Prostate gland (tissue), 2 donors: ENCODE measurements at regions not wholly inside any gene's neighbourhood (a gene's known extent, or its start where the extent isn't known, plus 50 kb on each side); places are given as distances from the start of the nearest gene placed in this dataset.

ENCODE experiments used
- CTCF ChIP-seq, 4 experiments: fragments of 200-600 bp in 2 of 4; fragments of 450-650 bp in 2 of 4; sonication (generic) in 2 of 4; IDR thresholded peaks; 1 replicate in 3 of 4; 2 replicates in 1 of 4; pipeline ENCODE4 v1.5.1; 2016 to 2019; ENCODE audit warnings: antibody characterized with exemption in 4 of 4, mild to moderate bottlenecking in 2 of 4, moderate library complexity in 2 of 4
- POLR2A ChIP-seq: fragments of 450-650 bp; IDR thresholded peaks from one replicate; pipeline ENCODE4 v1.6.1; 2016; ENCODE audit warnings: antibody characterized with exemption, mild to moderate bottlenecking

- no peak for TF ChIP-seq CTCF (IDR thresholded peaks at IDR 0.05)
- TF ChIP-seq POLR2A = no peak
These were observed 95.7 kb upstream of the JARID2 start for GRCh38 chr6:15150207-15150606.
